ENCODE measurements at regions not wholly inside any gene's neighbourhood (a gene's known extent, or its start where the extent isn't known, plus 50 kb on each side); places are given as distances from the start of the nearest gene placed in this dataset.

GRCh38 chr4:171538601-171539100 is 274.6 kb upstream of the GALNTL6 start:
- H3K9me2 ChIP-seq (replicated peaks; ENCODE audit: low read length) = no peaks in the 10 kb centered on the region
- H3F3A ChIP-seq (ENCODE audit: low read length, unreplicated experiment) = no peaks in the 10 kb centered on the region
- ChIA-PET CTCF (no interaction called here), POLR2A (ENCODE audit: unreplicated experiment) (no interaction called here)
- no peaks in the 10 kb centered on the region for H3K4me1 ChIP-seq (ENCODE audit: insufficient read depth, low read length)
- BruUV-seq (replicated peaks) = no TSS peak
- H3K27ac ChIP-seq (ENCODE audit: low read length) = no peak overlapping the region
- no peak for ATAC-seq
- intact Hi-C loops (cut with micrococcal nuclease) = no loop called here
- no peak overlapping the region for H3K4me3 ChIP-seq (ENCODE audit: low read length)
- no peaks in the 10 kb centered on the region for H3K9me3 ChIP-seq (ENCODE audit: low read length)
- H3K4me2 ChIP-seq (ENCODE audit: low read length) = no peak overlapping the region
- H3K79me2 ChIP-seq (ENCODE audit: low read length) = no peaks in the 10 kb centered on the region
- H3K9ac ChIP-seq (ENCODE audit: low read length) = no peak overlapping the region
- H3K27me3 ChIP-seq (ENCODE audit: low read length) = no peaks in the 10 kb centered on the region
- DNase-seq = no peak
- no peaks in the 10 kb centered on the region for H3K36me3 ChIP-seq (ENCODE audit: low read depth, low read length)
- H4K20me1 ChIP-seq (ENCODE audit: low read length) = no peaks in the 10 kb centered on the region
- TF ChIP-seq EZH2 (IDR thresholded peaks at IDR 0.05; ENCODE audit: low read length, unreplicated experiment) (no peak), CTCF (conservative IDR thresholded peaks at IDR 0.05; ENCODE audit: low read depth, low read length) (no peak), EZH2phosphoT487 (IDR thresholded peaks at IDR 0.05; ENCODE audit: borderline replicate concordance, low read length) (no peak)
- H2AFZ ChIP-seq (ENCODE audit: low read length) = no peak overlapping the region

DNA sequence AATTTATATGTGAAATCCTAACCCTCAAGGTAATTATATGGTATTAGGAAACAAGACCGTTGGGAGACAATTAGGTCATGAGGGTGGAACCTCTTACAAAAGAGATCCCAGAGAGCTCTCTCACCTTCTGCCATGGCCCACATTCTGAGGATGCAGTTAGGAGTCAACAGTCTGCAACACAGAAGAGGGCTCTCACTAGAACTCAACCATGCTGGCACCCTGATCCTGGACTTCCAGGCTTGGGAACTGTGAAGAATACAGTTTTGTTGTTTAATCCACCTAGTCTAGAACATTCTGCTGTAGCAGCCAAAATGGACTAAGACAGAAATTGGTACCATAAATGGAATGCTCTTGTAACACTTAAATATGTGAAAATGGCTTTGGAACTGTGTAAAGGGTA is 278.8 kb upstream of the GALNTL6 start:
- no peak overlapping the region for H3K27ac ChIP-seq (ENCODE audit: low read length)
- H3K4me3 ChIP-seq (ENCODE audit: low read length) = no peak overlapping the region
- no peaks in the 10 kb centered on the region for H3K9me2 ChIP-seq (replicated peaks; ENCODE audit: low read length)
- H3K27me3 ChIP-seq (ENCODE audit: low read length) = no peaks in the 10 kb centered on the region
- no peak overlapping the region for H3K4me2 ChIP-seq (ENCODE audit: low read length)
- DNase-seq (no peak), ATAC-seq (no peak)
- H3K79me2 ChIP-seq (ENCODE audit: low read length) = no peaks in the 10 kb centered on the region
- H2AFZ ChIP-seq (ENCODE audit: low read length) = no peak overlapping the region
- TF ChIP-seq EZH2 (IDR thresholded peaks at IDR 0.05; ENCODE audit: low read length, unreplicated experiment) = no peak
- ChIA-PET CTCF (no interaction called here), POLR2A (ENCODE audit: unreplicated experiment) (no interaction called here)
- no peaks in the 10 kb centered on the region for H3K4me1 ChIP-seq (ENCODE audit: insufficient read depth, low read length)
- BruUV-seq (replicated peaks) = no TSS peak
- no peaks in the 10 kb centered on the region for H4K20me1 ChIP-seq (ENCODE audit: low read length)
- no peaks in the 10 kb centered on the region for H3F3A ChIP-seq (ENCODE audit: low read length, unreplicated experiment)
- H3K9me3 ChIP-seq (ENCODE audit: low read length) = no peaks in the 10 kb centered on the region
- intact Hi-C loops (cut with micrococcal nuclease) = no loop called here
- no peak overlapping the region for H3K9ac ChIP-seq (ENCODE audit: low read length)
- H3K36me3 ChIP-seq (ENCODE audit: low read depth, low read length) = no peaks in the 10 kb centered on the region

DNA sequence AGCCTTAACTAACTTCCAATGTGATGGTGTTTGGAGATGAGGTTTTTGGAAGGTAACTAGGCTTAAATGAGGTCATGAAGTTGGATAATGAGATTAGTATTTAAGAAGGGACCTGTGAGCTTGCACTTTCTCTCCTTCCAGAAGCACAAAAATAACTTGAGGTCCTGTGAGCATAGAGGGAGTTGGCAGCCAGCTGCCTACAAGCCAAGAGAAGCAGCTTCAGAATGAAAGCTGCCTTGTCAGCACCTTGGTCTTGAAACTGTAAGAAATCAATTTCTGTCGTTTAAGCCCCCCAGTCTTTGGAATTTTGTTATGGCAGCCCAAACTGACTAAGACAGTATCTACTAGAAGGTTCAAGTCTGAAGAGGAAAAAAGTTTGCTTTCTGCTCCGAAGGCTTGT is 280.2 kb upstream of the GALNTL6 start:
- Histone ChIP-seq H3F3A (ENCODE audit: low read length, unreplicated experiment) (no peaks in the 10 kb centered on the region), H3K9ac (ENCODE audit: low read length) (no peak overlapping the region), H4K20me1 (ENCODE audit: low read length) (no peaks in the 10 kb centered on the region), H3K9me3 (ENCODE audit: low read length) (no peaks in the 10 kb centered on the region), H3K9me2 (replicated peaks; ENCODE audit: low read length) (no peaks in the 10 kb centered on the region), H3K27me3 (ENCODE audit: low read length) (no peaks in the 10 kb centered on the region), H2AFZ (ENCODE audit: low read length) (no peak overlapping the region), H3K4me1 (ENCODE audit: insufficient read depth, low read length) (no peaks in the 10 kb centered on the region), H3K36me3 (ENCODE audit: low read depth, low read length) (no peaks in the 10 kb centered on the region), H3K4me2 (ENCODE audit: low read length) (no peak overlapping the region), H3K4me3 (ENCODE audit: low read length) (no peak overlapping the region), H3K27ac (ENCODE audit: low read length) (no peak overlapping the region), H3K79me2 (ENCODE audit: low read length) (no peaks in the 10 kb centered on the region)
- ATAC-seq (no peak), DNase-seq (no peak)
- BruUV-seq (replicated peaks) = no TSS peak
- ChIA-PET POLR2A (ENCODE audit: unreplicated experiment) (no interaction called here), CTCF (no interaction called here)
- intact Hi-C loops (cut with micrococcal nuclease) = no loop called here
- TF ChIP-seq CTCF (conservative IDR thresholded peaks at IDR 0.05; ENCODE audit: low read depth, low read length) (no peak), EZH2 (IDR thresholded peaks at IDR 0.05; ENCODE audit: low read length, unreplicated experiment) (no peak), EZH2phosphoT487 (IDR thresholded peaks at IDR 0.05; ENCODE audit: borderline replicate concordance, low read length) (no peak)
